KBM-7 (cell line): ENCODE measurements at regions not wholly inside any gene's neighbourhood (a gene's known extent, or its start where the extent isn't known, plus 50 kb on each side); places are given as distances from the start of the nearest gene placed in this dataset.
"Not testable (repeated sequence)": the region's sequence is repeated elsewhere in the genome, so short reads cannot be mapped to it uniquely, and the experiment has no call there.

Source experiments
- DNase-seq: peaks from one replicate; pipeline ENCODE4 v3.0.0-alpha.2; 2015
- in situ Hi-C: fragments of 300-500 bp; cut with MboI; formaldehyde crosslinking; loops from 2 replicates; pipeline ENCODE4 v1.14.3; 2020; ENCODE audit warnings: low sequenced_read_pairs, low pct_unique_long_range_greater_than_20kb, mixed read lengths

GRCh38 chr4:106551724-106552123 is 183.1 kb upstream of the GIMD1 start:
- in situ Hi-C loops, result no loop called here
- no peak for DNase-seq

GRCh38 chr4:106548446-106549044 is 180.0 kb upstream of the GIMD1 start:
- no peak for DNase-seq
- in situ Hi-C loops, result no loop called here

GRCh38 chr4:106546370-106546769 is 177.8 kb upstream of the GIMD1 start:
- in situ Hi-C loops, result no loop called here
- DNase-seq, result no peak

DNA sequence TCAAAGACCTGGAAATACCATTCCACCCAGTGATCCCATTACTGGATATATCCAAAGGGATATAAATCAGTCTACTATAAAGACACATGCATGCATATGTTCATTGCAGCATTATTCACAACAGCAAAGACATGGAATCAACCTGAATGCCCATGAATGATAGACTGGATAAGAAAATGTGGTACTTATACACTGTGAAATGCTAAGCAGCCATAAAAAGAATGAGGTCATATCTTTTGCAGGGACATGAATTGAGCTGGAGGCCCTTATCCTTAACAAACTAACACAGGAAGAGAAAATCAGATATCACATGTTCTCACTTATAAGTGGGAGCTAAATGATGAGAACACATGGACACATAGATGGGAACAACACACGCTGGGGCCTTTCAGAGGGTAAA is 174.0 kb upstream of the GIMD1 start:
- in situ Hi-C loops, DNase-seq: not testable (repeated sequence)

DNA sequence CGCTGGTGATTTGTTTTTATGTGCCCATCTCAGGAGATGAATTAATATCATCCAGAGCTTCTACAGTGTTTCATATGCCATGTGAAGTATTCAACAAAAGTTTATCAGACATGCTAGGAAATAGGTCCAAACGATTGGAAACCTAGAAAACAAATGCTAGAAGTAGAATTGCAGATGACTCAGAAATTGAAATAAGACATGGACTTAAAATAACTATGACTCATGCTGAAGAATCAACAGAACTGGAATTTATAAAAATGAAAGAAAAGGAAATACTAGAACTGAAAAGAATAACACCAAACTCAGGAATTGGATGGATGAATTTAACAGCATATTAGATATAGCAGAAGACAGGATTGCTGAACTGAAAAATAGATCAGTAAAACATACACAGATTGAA is 172.7 kb upstream of the GIMD1 start:
- in situ Hi-C loops, result no loop called here
- no peak for DNase-seq

DNA sequence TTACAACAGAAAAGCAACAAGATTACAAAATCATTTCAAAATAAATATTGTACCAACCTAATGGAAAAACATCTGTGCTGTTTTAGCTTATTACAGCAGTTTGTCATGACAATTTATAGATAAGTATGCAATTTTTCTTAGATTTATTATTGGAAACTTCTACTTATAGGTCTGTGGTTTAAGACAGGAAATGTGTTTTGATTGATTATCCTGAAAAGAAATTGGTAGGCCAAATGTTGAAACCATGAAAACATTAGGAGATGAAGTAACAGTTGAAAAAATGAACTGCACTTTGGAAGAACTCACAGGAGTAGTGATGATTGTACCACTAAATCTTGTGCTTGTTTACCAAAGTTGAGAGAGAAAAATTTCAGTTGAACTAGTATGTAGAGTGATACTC is 162.2 kb upstream of the GIMD1 start:
- in situ Hi-C loops, result no loop called here
- no peak for DNase-seq

DNA sequence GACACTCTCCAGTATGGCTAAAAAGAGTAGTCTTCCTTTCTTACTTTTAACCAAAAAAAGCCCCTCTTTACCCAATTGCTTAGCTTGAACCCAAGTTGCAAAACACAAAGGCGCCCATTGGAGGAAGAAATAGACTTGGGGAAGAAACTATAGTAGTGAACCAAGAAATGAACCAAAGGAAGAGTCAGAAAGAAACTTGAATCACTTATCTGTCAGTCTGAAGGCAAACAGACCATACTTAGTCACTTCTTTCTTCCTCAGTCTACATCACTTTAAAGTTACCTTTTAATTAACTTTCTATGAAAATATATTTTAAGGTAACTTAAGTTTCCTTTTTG is 161.4 kb upstream of the GIMD1 start:
- no peak for DNase-seq
- in situ Hi-C loops, result no loop called here

GRCh38 chr4:106529348-106530023 is 160.9 kb upstream of the GIMD1 start:
- DNase-seq, result no peak
- in situ Hi-C loops, result no loop called here

DNA sequence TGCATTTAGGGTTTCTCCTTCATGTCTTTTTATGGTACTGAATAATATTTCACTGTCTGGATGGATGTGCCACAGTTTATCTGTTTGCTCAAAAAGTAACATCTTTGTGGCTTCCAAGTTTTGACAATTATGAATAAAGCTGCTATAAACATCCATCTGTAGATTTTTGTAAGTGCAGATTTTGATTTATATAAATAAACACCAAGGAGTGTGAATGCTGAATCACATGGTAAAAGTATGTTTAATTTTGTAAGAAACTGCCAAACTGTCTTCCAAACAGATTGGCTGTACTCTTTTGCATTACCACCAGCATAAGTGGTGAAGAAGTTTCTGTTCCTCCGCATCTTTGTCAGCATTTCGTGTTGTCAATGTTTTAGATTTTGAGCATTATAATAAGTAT is 158.7 kb upstream of the GIMD1 start:
- in situ Hi-C loops, result no loop called here
- DNase-seq, result no peak

DNA sequence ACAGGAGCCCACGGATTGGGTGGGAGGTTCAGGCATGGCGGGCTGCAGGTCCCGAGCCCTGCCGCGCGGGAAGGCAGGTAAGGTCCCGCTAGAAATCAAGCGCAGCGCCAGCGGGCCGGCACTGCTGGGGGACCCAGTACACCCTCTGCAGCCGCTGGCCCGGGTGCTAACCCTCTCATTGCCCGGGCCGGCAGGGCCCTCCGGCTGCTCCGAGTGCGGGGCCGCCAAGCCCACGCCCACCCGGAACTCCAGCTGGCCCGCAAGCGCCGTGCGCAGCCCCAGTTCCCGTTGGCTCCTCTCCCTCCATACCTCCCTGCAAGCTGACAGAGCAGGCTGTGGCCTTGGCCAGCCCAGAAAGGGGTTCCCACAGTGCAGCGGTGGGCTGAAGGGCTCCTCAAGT is 156.8 kb upstream of the GIMD1 start:
- in situ Hi-C loops, DNase-seq: not testable (repeated sequence)

DNA sequence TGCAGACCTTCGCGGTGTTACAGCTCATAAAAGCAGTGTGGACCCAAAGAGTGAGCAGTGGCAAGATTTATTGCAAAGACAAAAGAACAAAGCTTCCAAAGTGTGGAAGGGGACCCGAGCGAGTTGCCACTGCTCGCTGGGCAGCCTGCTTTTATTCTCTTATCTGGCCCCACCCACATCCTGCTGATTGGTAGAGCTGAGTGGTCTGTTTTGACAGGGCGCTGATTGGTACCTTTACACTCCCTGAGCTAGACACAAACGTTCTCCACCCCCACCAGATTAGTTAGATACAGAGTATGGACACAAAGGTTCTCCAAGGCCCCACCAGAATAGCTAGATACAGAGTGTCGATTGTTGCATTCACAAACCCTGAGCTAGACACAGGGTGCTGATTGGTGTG is 156.2 kb upstream of the GIMD1 start:
- DNase-seq, in situ Hi-C loops: not testable (repeated sequence)

- DNase-seq, result no peak
- in situ Hi-C loops, result no loop called here
These were observed 154.3 kb upstream of the GIMD1 start for GRCh38 chr4:106522839-106523238.

DNA sequence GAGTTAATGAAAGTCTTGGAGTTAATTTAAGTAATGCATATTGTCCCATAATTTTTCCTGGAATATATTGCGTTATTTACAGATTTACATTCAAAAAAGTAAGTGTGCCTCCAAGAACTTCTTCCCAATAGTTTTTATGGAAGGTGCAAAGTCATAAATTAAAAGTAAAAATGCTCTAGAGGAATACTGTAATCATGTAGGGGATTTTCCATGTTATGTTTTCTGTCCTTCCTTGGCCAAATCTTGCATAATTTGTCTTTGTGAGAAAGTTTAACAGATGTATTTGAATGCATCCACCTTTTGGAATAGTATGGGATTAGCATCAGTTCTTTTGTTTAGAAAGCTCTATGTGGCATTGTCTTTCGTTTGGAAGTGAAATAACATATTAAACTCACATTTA is 144.1 kb upstream of the GIMD1 start:
- in situ Hi-C loops, result no loop called here

GRCh38 chr4:106507440-106507839 is 138.9 kb upstream of the GIMD1 start:
- no peak for DNase-seq
- in situ Hi-C loops, result no loop called here

More for the DNA sequence above, 144.1 kb upstream of the GIMD1 start:
- no peak for DNase-seq

DNA sequence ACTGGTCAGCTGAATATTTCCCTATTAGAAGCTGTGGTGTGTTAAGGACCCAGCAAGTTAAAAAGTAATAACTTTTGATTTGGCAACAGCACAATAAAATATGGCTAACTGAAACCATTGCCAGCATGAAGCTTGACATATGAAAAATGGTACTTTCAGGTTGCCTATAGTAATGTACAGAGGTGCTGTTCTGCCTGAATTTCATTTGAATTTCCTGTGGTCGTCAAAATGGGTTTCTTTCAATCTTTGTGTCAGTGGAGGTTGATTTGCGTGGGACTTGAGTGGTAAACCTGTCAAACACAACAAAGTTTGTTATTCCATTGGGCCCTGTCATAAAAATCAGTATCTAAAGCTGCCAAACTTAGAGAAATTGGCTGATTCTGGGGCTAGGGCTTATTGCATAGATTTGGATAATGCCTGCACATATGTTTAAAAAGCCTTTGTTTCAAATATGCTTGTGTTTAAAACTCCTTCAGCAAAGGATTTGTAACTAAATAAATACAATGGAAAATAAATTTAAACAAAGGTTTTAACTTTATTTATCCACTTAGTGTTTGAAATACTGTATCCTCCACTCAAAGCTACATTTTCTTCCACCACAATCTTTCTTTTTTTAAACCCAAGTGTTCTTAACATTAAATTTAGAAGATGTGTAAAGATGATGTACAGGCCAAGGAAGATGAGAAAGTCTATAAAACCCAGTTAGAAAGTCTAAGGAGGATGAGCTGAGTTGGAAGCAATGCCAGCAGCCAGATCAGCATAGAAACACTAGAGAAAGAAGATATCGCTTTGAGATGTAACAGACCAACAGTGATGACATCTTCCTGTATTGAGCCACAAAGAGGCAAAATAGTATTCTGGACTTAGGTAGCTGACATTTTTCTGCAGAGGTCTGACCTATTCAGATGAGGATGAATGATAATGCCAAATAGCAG is 134.8 kb upstream of the GIMD1 start:
- in situ Hi-C loops, result no loop called here
- no peak for DNase-seq

- DNase-seq, result peak; percentile 46
These were observed 133.6 kb upstream of the GIMD1 start for GRCh38 chr4:106502106-106502699.

DNA sequence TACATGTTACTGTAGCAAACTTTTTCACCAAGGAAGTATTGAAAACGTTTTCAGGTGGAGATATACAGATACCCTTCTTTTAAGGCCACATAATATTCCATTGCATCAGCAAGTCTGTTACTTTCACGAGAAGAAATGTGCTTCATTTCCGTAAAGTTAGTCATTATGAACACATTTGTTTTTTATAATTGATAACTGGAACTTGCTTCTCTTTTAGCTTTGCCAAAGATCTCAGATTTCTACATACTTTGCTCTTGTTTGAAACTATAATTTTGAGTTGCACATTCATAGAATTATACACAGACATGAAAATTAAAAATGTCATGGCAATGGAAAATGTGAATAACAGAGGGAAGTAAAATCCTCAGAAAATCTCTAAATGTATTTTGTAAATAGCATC is 128.7 kb upstream of the GIMD1 start:
- in situ Hi-C loops, result no loop called here
- no peak for DNase-seq

More at GRCh38 chr4:106502106-106502699, 133.6 kb upstream of the GIMD1 start:
- in situ Hi-C loops, result no loop called here

DNA sequence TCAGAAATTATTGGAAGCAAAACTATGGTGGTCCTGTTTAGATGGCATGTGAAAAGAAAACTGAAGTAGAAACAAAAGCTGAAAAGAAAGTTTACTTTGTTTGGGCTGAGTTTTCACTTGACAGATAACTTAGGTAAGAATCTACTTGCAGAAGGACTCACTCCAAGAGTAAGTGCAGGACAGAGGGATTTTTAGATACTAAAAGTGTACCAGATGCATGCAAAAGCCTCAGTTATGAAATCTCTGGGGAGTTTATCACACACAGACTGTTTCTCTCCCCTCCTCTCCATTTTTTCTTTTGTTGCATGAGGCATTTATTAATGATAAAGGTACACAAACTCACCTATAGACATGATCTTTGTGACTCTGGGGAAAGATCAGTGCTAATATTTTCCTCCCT is 127.5 kb upstream of the GIMD1 start:
- no peak for DNase-seq
- in situ Hi-C loops, result no loop called here

DNA sequence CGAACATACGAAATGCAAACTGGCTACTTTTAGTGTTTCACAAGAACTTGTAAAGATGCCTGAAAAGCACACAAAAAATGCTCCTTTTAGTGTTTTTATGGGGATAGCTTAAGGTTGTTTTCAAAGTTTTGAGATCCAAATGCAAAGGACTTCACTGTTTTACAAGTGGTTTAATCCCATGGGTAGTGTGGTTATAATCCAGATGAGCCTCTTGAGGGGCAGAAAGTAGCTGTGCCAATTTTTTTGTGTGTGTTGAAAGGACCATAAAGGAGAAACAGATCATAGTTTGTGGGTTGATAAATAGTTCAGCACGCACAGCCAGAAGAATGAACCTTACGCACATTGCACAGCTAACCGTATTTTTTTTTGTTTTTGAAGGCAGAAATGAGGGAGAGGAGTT is 126.9 kb upstream of the GIMD1 start:
- in situ Hi-C loops, result no loop called here
- DNase-seq, result no peak

DNA sequence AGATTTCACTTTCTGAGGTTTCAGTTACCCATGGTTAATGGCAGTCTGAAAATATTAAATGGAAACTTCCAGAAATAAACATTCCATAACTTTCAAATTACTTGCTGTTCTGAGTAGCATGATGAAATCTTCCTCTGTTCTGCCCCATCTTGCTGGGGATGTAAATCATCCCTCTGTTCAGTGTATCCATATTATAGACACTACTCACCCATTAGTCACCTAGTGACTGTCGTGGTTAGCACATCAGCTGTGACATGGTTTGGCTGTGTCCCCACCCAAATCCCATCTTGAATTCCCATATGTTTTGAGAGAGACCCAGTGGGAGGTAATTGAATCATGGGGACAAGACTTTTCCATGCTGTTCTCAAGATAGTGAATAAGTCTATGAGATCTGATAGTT is 125.5 kb upstream of the GIMD1 start:
- in situ Hi-C loops, result no loop called here
- no peak for DNase-seq
